ENCODE measurements at regions not wholly inside any gene's neighbourhood (a gene's known extent, or its start where the extent isn't known, plus 50 kb on each side); places are given as distances from the start of the nearest gene placed in this dataset.

DNA sequence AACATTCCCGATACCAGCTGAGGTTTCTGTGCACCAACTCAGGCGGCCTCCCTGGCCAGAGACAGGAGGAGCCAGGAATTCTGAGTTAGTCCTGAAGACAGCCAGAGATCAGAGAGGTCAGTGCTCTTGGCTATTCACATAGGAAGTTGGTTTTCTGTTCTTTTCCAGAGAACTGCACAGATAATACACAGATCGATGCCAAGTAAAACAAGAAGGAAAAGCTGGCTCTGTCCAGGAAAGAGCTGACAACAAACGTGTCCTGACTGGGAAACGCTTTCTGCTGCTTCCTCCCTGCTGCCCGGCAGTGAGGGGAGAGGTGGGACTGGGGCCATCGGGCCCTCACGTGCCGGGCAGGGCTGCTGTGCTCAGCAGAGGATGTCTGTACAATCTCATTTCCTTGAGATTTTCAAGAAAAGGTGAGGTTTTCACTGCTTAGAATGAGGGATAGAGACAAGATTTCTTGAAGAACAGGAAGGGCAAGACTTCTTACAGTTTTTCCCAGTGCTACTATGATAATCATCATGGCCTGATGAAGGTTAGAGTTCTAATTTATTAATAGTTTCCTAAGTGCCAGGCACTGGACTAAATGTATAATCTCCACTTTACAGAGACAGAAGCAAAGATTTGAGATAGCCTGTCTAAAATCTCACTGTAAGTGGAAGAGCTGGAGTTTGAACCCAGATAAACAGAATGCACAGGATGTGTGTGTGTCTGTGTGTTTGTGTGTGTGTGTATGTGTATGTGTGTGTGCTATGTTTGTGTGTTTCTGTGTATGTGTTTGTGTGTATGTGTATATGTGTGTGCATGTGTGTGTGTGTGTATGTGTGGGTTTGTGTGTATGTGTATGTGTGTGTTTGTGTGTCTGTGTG is 211.0 kb upstream of the RAB4A start:
- Histone ChIP-seq H2AFZ (peak overlapping the region; percentile 78; the same call in 1 of the 2 replicates), H3K79me2 (replicated peaks; ENCODE audit: insufficient read depth) (no peaks in the 10 kb centered on the region), H3K36me3 (ENCODE audit: insufficient read depth) (no peaks in the 10 kb centered on the region), H3K4me2 (no peak overlapping the region), H3K4me3 (no peak overlapping the region), H3K9me2 (ENCODE audit: insufficient read depth) (no peaks in the 10 kb centered on the region), H3K27ac (ENCODE audit: low read depth) (no peak overlapping the region), H4K20me1 (replicated peaks; ENCODE audit: insufficient read depth) (no peaks in the 10 kb centered on the region), H3K27me3 (ENCODE audit: insufficient read depth) (no peaks in the 10 kb centered on the region), H3F3A (replicated peaks; ENCODE audit: low read depth) (no peaks in the 10 kb centered on the region), H3K4me1 (ENCODE audit: insufficient read depth) (no peaks in the 10 kb centered on the region)
- peak; percentile 13; the same call in 1 of the 3 replicates for ATAC-seq
- H3K27ac Mint-ChIP-seq = peak overlapping the region; percentile 40; the same call in 1 of the 2 replicates
- DNase-seq (ENCODE audit: low spot score) = no peak
- H3K36me3 Mint-ChIP-seq (ENCODE audit: low read depth) = no peaks in the 10 kb centered on the region
- H3K4me1 Mint-ChIP-seq = peaks cover 24% of the 10 kb centered on the region
- H3K9me3 Mint-ChIP-seq = no peaks in the 10 kb centered on the region; the same call in 2 of the 3 replicates
- no peak overlapping the region for H3K4me3 Mint-ChIP-seq
- H3K27me3 Mint-ChIP-seq (ENCODE audit: insufficient read depth, low read depth, poor library complexity) = peaks cover 3% of the 10 kb centered on the region
- TF ChIP-seq, protein P1, sequence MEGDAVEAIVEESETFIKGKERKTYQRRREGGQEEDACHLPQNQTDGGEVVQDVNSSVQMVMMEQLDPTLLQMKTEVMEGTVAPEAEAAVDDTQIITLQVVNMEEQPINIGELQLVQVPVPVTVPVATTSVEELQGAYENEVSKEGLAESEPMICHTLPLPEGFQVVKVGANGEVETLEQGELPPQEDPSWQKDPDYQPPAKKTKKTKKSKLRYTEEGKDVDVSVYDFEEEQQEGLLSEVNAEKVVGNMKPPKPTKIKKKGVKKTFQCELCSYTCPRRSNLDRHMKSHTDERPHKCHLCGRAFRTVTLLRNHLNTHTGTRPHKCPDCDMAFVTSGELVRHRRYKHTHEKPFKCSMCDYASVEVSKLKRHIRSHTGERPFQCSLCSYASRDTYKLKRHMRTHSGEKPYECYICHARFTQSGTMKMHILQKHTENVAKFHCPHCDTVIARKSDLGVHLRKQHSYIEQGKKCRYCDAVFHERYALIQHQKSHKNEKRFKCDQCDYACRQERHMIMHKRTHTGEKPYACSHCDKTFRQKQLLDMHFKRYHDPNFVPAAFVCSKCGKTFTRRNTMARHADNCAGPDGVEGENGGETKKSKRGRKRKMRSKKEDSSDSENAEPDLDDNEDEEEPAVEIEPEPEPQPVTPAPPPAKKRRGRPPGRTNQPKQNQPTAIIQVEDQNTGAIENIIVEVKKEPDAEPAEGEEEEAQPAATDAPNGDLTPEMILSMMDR (conservative IDR thresholded peaks at IDR 0.05; ENCODE audit: low read depth in 2 of 2) = no peak
- TF ChIP-seq CREB1 (CRISPR knock-in tag; IDR thresholded peaks at IDR 0.05; ENCODE audit: low read depth) = no peak
- TF ChIP-seq, protein P2, sequence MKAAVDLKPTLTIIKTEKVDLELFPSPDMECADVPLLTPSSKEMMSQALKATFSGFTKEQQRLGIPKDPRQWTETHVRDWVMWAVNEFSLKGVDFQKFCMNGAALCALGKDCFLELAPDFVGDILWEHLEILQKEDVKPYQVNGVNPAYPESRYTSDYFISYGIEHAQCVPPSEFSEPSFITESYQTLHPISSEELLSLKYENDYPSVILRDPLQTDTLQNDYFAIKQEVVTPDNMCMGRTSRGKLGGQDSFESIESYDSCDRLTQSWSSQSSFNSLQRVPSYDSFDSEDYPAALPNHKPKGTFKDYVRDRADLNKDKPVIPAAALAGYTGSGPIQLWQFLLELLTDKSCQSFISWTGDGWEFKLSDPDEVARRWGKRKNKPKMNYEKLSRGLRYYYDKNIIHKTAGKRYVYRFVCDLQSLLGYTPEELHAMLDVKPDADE (IDR thresholded peaks at IDR 0.05) = no peak
- TF ChIP-seq EZH2phosphoT487 (IDR thresholded peaks at IDR 0.05; ENCODE audit: unreplicated experiment) = no peak
- no peak for TF ChIP-seq ZNF331 (CRISPR knock-in tag; IDR thresholded peaks at IDR 0.05; ENCODE audit: low read depth)
- no peak for TF ChIP-seq POLR2AphosphoS5 (IDR thresholded peaks at IDR 0.05; ENCODE audit: low read depth)
- TF ChIP-seq, protein P3, sequence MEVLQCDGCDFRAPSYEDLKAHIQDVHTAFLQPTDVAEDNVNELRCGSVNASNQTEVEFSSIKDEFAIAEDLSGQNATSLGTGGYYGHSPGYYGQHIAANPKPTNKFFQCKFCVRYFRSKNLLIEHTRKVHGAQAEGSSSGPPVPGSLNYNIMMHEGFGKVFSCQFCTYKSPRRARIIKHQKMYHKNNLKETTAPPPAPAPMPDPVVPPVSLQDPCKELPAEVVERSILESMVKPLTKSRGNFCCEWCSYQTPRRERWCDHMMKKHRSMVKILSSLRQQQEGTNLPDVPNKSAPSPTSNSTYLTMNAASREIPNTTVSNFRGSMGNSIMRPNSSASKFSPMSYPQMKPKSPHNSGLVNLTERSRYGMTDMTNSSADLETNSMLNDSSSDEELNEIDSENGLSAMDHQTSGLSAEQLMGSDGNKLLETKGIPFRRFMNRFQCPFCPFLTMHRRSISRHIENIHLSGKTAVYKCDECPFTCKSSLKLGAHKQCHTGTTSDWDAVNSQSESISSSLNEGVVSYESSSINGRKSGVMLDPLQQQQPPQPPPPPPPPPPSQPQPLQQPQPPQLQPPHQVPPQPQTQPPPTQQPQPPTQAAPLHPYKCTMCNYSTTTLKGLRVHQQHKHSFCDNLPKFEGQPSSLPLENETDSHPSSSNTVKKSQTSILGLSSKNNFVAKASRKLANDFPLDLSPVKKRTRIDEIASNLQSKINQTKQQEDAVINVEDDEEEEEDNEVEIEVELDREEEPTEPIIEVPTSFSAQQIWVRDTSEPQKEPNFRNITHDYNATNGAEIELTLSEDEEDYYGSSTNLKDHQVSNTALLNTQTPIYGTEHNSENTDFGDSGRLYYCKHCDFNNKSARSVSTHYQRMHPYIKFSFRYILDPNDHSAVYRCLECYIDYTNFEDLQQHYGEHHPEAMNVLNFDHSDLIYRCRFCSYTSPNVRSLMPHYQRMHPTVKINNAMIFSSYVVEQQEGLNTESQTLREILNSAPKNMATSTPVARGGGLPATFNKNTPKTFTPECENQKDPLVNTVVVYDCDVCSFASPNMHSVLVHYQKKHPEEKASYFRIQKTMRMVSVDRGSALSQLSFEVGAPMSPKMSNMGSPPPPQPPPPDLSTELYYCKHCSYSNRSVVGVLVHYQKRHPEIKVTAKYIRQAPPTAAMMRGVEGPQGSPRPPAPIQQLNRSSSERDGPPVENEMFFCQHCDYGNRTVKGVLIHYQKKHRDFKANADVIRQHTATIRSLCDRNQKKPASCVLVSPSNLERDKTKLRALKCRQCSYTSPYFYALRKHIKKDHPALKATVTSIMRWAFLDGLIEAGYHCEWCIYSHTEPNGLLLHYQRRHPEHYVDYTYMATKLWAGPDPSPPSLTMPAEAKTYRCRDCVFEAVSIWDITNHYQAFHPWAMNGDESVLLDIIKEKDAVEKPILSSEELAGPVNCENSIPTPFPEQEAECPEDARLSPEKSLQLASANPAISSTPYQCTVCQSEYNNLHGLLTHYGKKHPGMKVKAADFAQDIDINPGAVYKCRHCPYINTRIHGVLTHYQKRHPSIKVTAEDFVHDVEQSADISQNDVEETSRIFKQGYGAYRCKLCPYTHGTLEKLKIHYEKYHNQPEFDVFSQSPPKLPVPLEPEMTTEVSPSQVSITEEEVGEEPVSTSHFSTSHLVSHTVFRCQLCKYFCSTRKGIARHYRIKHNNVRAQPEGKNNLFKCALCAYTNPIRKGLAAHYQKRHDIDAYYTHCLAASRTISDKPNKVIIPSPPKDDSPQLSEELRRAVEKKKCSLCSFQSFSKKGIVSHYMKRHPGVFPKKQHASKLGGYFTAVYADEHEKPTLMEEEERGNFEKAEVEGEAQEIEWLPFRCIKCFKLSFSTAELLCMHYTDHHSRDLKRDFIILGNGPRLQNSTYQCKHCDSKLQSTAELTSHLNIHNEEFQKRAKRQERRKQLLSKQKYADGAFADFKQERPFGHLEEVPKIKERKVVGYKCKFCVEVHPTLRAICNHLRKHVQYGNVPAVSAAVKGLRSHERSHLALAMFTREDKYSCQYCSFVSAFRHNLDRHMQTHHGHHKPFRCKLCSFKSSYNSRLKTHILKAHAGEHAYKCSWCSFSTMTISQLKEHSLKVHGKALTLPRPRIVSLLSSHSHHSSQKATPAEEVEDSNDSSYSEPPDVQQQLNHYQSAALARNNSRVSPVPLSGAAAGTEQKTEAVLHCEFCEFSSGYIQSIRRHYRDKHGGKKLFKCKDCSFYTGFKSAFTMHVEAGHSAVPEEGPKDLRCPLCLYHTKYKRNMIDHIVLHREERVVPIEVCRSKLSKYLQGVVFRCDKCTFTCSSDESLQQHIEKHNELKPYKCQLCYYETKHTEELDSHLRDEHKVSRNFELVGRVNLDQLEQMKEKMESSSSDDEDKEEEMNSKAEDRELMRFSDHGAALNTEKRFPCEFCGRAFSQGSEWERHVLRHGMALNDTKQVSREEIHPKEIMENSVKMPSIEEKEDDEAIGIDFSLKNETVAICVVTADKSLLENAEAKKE (CRISPR knock-in tag; IDR thresholded peaks at IDR 0.05) = no peak
- TF ChIP-seq NANOG (IDR thresholded peaks at IDR 0.05; ENCODE audit: borderline replicate concordance) = no peak
- TF ChIP-seq, protein P4, sequence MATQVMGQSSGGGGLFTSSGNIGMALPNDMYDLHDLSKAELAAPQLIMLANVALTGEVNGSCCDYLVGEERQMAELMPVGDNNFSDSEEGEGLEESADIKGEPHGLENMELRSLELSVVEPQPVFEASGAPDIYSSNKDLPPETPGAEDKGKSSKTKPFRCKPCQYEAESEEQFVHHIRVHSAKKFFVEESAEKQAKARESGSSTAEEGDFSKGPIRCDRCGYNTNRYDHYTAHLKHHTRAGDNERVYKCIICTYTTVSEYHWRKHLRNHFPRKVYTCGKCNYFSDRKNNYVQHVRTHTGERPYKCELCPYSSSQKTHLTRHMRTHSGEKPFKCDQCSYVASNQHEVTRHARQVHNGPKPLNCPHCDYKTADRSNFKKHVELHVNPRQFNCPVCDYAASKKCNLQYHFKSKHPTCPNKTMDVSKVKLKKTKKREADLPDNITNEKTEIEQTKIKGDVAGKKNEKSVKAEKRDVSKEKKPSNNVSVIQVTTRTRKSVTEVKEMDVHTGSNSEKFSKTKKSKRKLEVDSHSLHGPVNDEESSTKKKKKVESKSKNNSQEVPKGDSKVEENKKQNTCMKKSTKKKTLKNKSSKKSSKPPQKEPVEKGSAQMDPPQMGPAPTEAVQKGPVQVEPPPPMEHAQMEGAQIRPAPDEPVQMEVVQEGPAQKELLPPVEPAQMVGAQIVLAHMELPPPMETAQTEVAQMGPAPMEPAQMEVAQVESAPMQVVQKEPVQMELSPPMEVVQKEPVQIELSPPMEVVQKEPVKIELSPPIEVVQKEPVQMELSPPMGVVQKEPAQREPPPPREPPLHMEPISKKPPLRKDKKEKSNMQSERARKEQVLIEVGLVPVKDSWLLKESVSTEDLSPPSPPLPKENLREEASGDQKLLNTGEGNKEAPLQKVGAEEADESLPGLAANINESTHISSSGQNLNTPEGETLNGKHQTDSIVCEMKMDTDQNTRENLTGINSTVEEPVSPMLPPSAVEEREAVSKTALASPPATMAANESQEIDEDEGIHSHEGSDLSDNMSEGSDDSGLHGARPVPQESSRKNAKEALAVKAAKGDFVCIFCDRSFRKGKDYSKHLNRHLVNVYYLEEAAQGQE (IDR thresholded peaks at IDR 0.05; ENCODE audit: unreplicated experiment) = no peak
- TF ChIP-seq ZNF114 (CRISPR knock-in tag; IDR thresholded peaks at IDR 0.05) = no peak
- no peak for TF ChIP-seq JUNB (IDR thresholded peaks at IDR 0.05; ENCODE audit: unreplicated experiment)
- no peak for TF ChIP-seq STAT1 (IDR thresholded peaks at IDR 0.05; ENCODE audit: unreplicated experiment)
- no peak for TF ChIP-seq EZH2 (IDR thresholded peaks at IDR 0.05; ENCODE audit: low read depth, unreplicated experiment)

All from GM23338 (cell line).